Trophoblast cell (in vitro differentiated cells and primary cell): ENCODE measurements at regions not wholly inside any gene's neighbourhood (a gene's known extent, or its start where the extent isn't known, plus 50 kb on each side); places are given as distances from the start of the nearest gene placed in this dataset.

Source experiments
- DNase-seq, 2 donors: peaks; one replicate each; pipeline ENCODE4 v3.0.0-alpha.2; 2016
- H2AFZ ChIP-seq: 2 replicates; pipeline ENCODE4 v1.6.1; 2013; ENCODE audit warnings: low read length, moderate library complexity, mild to moderate bottlenecking; ENCODE audit not compliant: insufficient read depth, poor library complexity
- H2AK5ac ChIP-seq: 2 replicates; pipeline ENCODE4 v1.6.1; 2013; ENCODE audit warnings: mild to moderate bottlenecking, low read length
- H2BK120ac ChIP-seq: 2 replicates; pipeline ENCODE4 v1.6.1; 2013; ENCODE audit warnings: low read length, mild to moderate bottlenecking, moderate library complexity; ENCODE audit not compliant: insufficient read depth, poor library complexity
- H2BK12ac ChIP-seq: 2 replicates; pipeline ENCODE4 v1.6.1; 2013; ENCODE audit warnings: mild to moderate bottlenecking, low read length, moderate library complexity
- H2BK5ac ChIP-seq: 2 replicates; pipeline ENCODE4 v1.6.1; 2013; ENCODE audit warnings: low read length, low read depth, moderate library complexity, mild to moderate bottlenecking; ENCODE audit not compliant: poor library complexity
- H3K14ac ChIP-seq: 2 replicates; pipeline ENCODE4 v1.6.1; 2013; ENCODE audit warnings: mild to moderate bottlenecking, low read length
- H3K18ac ChIP-seq: 2 replicates; pipeline ENCODE4 v1.6.1; 2013; ENCODE audit warnings: mild to moderate bottlenecking, low read length
- H3K23ac ChIP-seq: 2 replicates; pipeline ENCODE4 v1.6.1; 2013; ENCODE audit warnings: low read length
- H3K27ac ChIP-seq: 2 replicates; pipeline ENCODE4 v1.5.1; 2013; ENCODE audit warnings: low read depth, mild to moderate bottlenecking, inconsistent platforms, low read length, moderate library complexity
- H3K27me3 ChIP-seq: 2 replicates; pipeline ENCODE4 v1.6.1; 2013; ENCODE audit warnings: inconsistent platforms, mild to moderate bottlenecking, low read length, moderate library complexity; ENCODE audit not compliant: insufficient read depth
- H3K36me3 ChIP-seq, 2 experiments: 1 replicate in 1 of 2; 2 replicates in 1 of 2; pipeline ENCODE4 v1.6.1; 2013; ENCODE audit warnings: low read length in 2 of 2, mild to moderate bottlenecking in 2 of 2, moderate library complexity in 1 of 2; ENCODE audit not compliant: insufficient read depth in 2 of 2, control insufficient read depth in 1 of 2
- H3K4ac ChIP-seq: 2 replicates; pipeline ENCODE4 v1.6.1; 2013; ENCODE audit warnings: low read depth, mild to moderate bottlenecking, low read length, moderate library complexity
- H3K4me1 ChIP-seq, 2 experiments: 1 replicate in 1 of 2; 2 replicates in 1 of 2; pipeline ENCODE4 v1.6.1; 2013; ENCODE audit warnings: low read length in 2 of 2, mild to moderate bottlenecking in 2 of 2, moderate library complexity in 1 of 2; ENCODE audit not compliant: insufficient read depth in 2 of 2, control insufficient read depth in 1 of 2
- H3K4me2 ChIP-seq: 2 replicates; pipeline ENCODE4 v1.6.1; 2013; ENCODE audit warnings: inconsistent platforms, mild to moderate bottlenecking, low read length, moderate library complexity
- H3K4me3 ChIP-seq: 2 replicates; pipeline ENCODE4 v1.5.1; 2013; ENCODE audit warnings: mild to moderate bottlenecking, low read depth, low read length, inconsistent platforms
- H3K79me1 ChIP-seq: one replicate; pipeline ENCODE4 v1.6.1; 2013; ENCODE audit warnings: low read length
- H3K79me2 ChIP-seq: 2 replicates; pipeline ENCODE4 v1.6.1; 2013; ENCODE audit warnings: low read length, mild to moderate bottlenecking; ENCODE audit not compliant: control insufficient read depth, insufficient read depth, poor library complexity
- H3K9ac ChIP-seq: 2 replicates; pipeline ENCODE4 v1.6.1; 2013; ENCODE audit warnings: mild to moderate bottlenecking, low read length
- H3K9me3 ChIP-seq: 2 replicates; pipeline ENCODE4 v1.6.1; 2013; ENCODE audit warnings: low read depth, mild to moderate bottlenecking, control low read depth, inconsistent platforms, low read length; ENCODE audit not compliant: insufficient read depth
- H4K12ac ChIP-seq: 2 replicates; pipeline ENCODE4 v1.6.1; 2013; ENCODE audit warnings: low read depth, mild to moderate bottlenecking, low read length, moderate library complexity
- H4K8ac ChIP-seq: 2 replicates; pipeline ENCODE4 v1.6.1; 2013; ENCODE audit warnings: low read depth, mild to moderate bottlenecking, low read length, moderate library complexity
- H4K91ac ChIP-seq: one replicate; pipeline ENCODE4 v1.6.1; 2013; ENCODE audit warnings: low read depth, mild to moderate bottlenecking, low read length, moderate library complexity
- WGBS: extraction: QIAGEN DNeasy Blood & Tissue Kit; methylation state at CpG from one replicate; pipeline ENCODE4 v1.1.7; 2013; ENCODE audit warnings: missing lambda C conversion rate; ENCODE audit not compliant: insufficient read length, insufficient coverage; ENCODE audit errors: extremely low coverage; 5-methylcytosine and 5-hydroxymethylcytosine counted together

DNA sequence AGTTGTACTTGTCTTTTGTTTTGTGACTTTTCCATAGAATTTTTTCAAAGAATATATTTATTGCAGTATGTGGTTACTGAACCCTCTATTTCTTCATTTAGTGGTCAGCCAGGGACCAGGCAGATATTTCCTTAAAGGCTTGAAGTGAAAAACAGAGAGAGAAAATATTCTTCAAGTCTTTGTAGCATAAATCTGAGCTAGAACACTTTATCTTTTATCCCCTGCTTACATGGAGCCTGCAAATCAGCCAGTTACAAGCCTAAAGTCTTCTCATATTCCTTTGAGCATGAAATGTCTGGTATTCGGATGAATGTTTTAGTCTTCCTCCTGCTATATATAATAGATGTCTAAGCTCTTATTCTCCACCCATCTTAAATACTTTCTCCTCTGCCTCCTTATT, 1557.5 kb upstream of the ACVR2A start:
- Histone ChIP-seq H3K9me3 (no peaks in the 10 kb centered on the region), H3K9ac (no peak overlapping the region), H3K27me3 (no peaks in the 10 kb centered on the region), H2AFZ (no peak overlapping the region), H4K12ac (no peak overlapping the region), H3K18ac (no peak overlapping the region), H3K36me3 (no peaks in the 10 kb centered on the region), H3K27ac (no peak overlapping the region), H3K4me2 (no peak overlapping the region), H3K4me3 (no peak overlapping the region), H2BK120ac (no peak overlapping the region), H2AK5ac (no peak overlapping the region), H2BK12ac (no peak overlapping the region), H4K91ac (no peak overlapping the region), H3K23ac (no peak overlapping the region), H3K4me1 (no peaks in the 10 kb centered on the region), H3K79me2 (no peaks in the 10 kb centered on the region), H2BK5ac (no peak overlapping the region), H3K14ac (no peak overlapping the region), H4K8ac (no peak overlapping the region), H3K4ac (no peak overlapping the region), H3K79me1 (no peaks in the 10 kb centered on the region)
- no CpG with 5 or more reads among the region's 1 CpG for WGBS
- DNase-seq = no peak

DNA sequence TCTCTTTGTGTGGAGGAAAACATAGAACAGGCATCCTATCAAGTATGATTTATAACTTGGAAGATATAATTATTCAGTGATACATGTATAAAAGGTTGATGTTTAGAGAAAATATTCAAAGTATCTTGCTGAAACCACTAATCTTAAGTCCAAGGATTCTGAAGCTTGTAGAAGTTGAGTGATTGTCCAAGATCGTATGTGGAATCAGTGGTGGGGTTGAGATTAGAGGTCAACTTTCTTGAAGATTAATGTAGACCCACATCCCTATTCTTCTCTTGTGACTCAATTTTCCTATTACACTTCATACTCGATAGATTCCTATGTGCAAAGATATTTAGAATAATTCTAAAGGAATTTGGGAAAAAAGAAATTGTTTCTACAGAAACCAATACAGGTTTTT, 1565.9 kb upstream of the ACVR2A start:
- H2BK120ac ChIP-seq = no peak overlapping the region
- H2AK5ac ChIP-seq = no peak overlapping the region
- no peaks in the 10 kb centered on the region for H3K36me3 ChIP-seq
- H3K9ac ChIP-seq = no peak overlapping the region
- no peak overlapping the region for H3K23ac ChIP-seq
- H4K12ac ChIP-seq = no peak overlapping the region
- H3K4me3 ChIP-seq = no peak overlapping the region
- H3K9me3 ChIP-seq = no peaks in the 10 kb centered on the region
- H3K27ac ChIP-seq = no peak overlapping the region
- H4K91ac ChIP-seq = no peak overlapping the region
- H2BK12ac ChIP-seq = no peak overlapping the region
- no peak overlapping the region for H2BK5ac ChIP-seq
- H3K4me1 ChIP-seq = no peaks in the 10 kb centered on the region
- no peak overlapping the region for H3K14ac ChIP-seq
- no peak overlapping the region for H4K8ac ChIP-seq
- no peak overlapping the region for H3K18ac ChIP-seq
- H3K4ac ChIP-seq = no peak overlapping the region
- no peak overlapping the region for H3K4me2 ChIP-seq
- H3K79me2 ChIP-seq = no peaks in the 10 kb centered on the region
- H3K79me1 ChIP-seq = no peaks in the 10 kb centered on the region
- no peak overlapping the region for H2AFZ ChIP-seq
- no peaks in the 10 kb centered on the region for H3K27me3 ChIP-seq
- no CpG with 5 or more reads among the region's 2 CpGs for WGBS
- no peak for DNase-seq

GRCh38 chr2:146271131-146271831, 1573.5 kb upstream of the ACVR2A start:
- Histone ChIP-seq H3K4me2 (no peak overlapping the region), H2BK12ac (no peak overlapping the region), H3K36me3 (no peaks in the 10 kb centered on the region), H3K9me3 (no peaks in the 10 kb centered on the region), H3K4ac (no peak overlapping the region), H4K91ac (no peak overlapping the region), H3K79me2 (no peaks in the 10 kb centered on the region), H3K4me1 (no peaks in the 10 kb centered on the region), H2BK5ac (no peak overlapping the region), H3K4me3 (no peak overlapping the region), H3K9ac (no peak overlapping the region), H2AK5ac (no peak overlapping the region), H3K23ac (no peak overlapping the region), H3K14ac (no peak overlapping the region), H3K27ac (no peak overlapping the region), H4K12ac (no peak overlapping the region), H4K8ac (no peak overlapping the region), H3K79me1 (no peaks in the 10 kb centered on the region), H3K18ac (no peak overlapping the region), H2AFZ (no peak overlapping the region), H3K27me3 (no peaks in the 10 kb centered on the region), H2BK120ac (no peak overlapping the region)
- no peak for DNase-seq

DNA sequence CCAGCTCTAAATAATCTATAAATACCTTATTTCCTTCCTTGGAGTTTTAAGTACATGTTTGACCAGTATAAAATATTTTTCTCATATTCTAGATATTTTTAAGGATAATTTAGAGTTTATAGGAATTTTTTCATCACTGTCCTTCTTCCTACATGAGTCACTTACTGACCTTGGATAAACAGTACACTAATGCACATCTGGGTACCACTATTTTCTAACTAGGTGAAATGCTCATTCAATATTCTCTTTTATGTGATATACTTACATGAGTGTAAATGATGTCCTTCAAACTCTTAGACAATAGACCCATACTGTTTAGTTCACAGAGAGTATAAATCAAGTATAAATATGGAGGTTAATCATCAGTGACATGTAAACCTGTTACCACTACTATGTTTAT, 1574.2 kb upstream of the ACVR2A start:
- no peak overlapping the region for H3K4ac ChIP-seq
- no peak overlapping the region for H2BK5ac ChIP-seq

More for the DNA sequence above, 1574.2 kb upstream of the ACVR2A start:
- Histone ChIP-seq H3K18ac (no peak overlapping the region), H2BK12ac (no peak overlapping the region), H4K12ac (no peak overlapping the region), H2AFZ (no peak overlapping the region), H2BK120ac (no peak overlapping the region), H3K79me1 (no peaks in the 10 kb centered on the region), H4K91ac (no peak overlapping the region), H3K14ac (no peak overlapping the region), H2AK5ac (no peak overlapping the region), H3K79me2 (no peaks in the 10 kb centered on the region), H3K4me3 (no peak overlapping the region), H3K9ac (no peak overlapping the region), H3K27ac (no peak overlapping the region), H4K8ac (no peak overlapping the region), H3K4me2 (no peak overlapping the region), H3K23ac (no peak overlapping the region), H3K4me1 (no peaks in the 10 kb centered on the region), H3K36me3 (no peaks in the 10 kb centered on the region), H3K27me3 (no peaks in the 10 kb centered on the region), H3K9me3 (no peaks in the 10 kb centered on the region)
- no peak for DNase-seq
